ENCODE measurements at regions not wholly inside any gene's neighbourhood (a gene's known extent, or its start where the extent isn't known, plus 50 kb on each side); places are given as distances from the start of the nearest gene placed in this dataset.

- WGBS, 4 donors = 71 to 77% (median 73%) methylated on average over 4 of the region's 4 CpGs
- no peak for TF ChIP-seq CTCF (IDR thresholded peaks at IDR 0.05)
- TF ChIP-seq POLR2A (IDR thresholded peaks at IDR 0.05) = no peak
- peaks cover 0 to 11% (median 0%) of the 10 kb centered on the region in 12 donors for H3K9me3 ChIP-seq
- H3K4me1 ChIP-seq = no peaks in the 10 kb centered on the region
- H3K27ac ChIP-seq = no peak overlapping the region
- peaks cover 0 to 13% (median 0%) of the 10 kb centered on the region in 9 donors for H3K27me3 ChIP-seq
- H3K4me3 ChIP-seq = no peak overlapping the region
- DNase-seq (no peak), ATAC-seq (no peak)
- intact Hi-C loops (cut with DNase I) = no loop called here
- no peaks in the 10 kb centered on the region for H3K36me3 ChIP-seq
Observed at GRCh38 chr22:48876951-48877350, 950.7 kb downstream of the BRD1 start.

- 24 to 41% (median 33%) methylated on average over 5 of the region's 5 CpGs for WGBS, 4 donors
- Histone ChIP-seq H3K27ac (no peak overlapping the region), H3K27me3 (peaks cover 0 to 13% (median 0%) of the 10 kb centered on the region in 9 donors), H3K36me3 (no peaks in the 10 kb centered on the region), H3K9me3 (peaks cover 0 to 11% (median 1%) of the 10 kb centered on the region in 12 donors), H3K4me3 (no peak overlapping the region), H3K4me1 (no peaks in the 10 kb centered on the region)
- ATAC-seq (no peak), DNase-seq (no peak)
- intact Hi-C loops (cut with DNase I) = no loop called here
- TF ChIP-seq CTCF (IDR thresholded peaks at IDR 0.05) (no peak), POLR2A (IDR thresholded peaks at IDR 0.05) (no peak)
Observed at GRCh38 chr22:48874956-48875355, 952.7 kb downstream of the BRD1 start.

GRCh38 chr22:48873191-48873520 lies 954.5 kb downstream of the BRD1 start:
- intact Hi-C loops (cut with DNase I) = no loop called here
- H3K9me3 ChIP-seq = peaks cover 0 to 16% (median 3%) of the 10 kb centered on the region in 12 donors
- no peaks in the 10 kb centered on the region for H3K4me1 ChIP-seq
- TF ChIP-seq CTCF (IDR thresholded peaks at IDR 0.05) (no peak), POLR2A (IDR thresholded peaks at IDR 0.05) (no peak)
- WGBS, 4 donors = 75 to 86% (median 80%) methylated on average over 3 of the region's 3 CpGs
- H3K27ac ChIP-seq = no peak overlapping the region
- H3K36me3 ChIP-seq = no peaks in the 10 kb centered on the region
- no peak overlapping the region for H3K4me3 ChIP-seq
- H3K27me3 ChIP-seq = peaks cover 0 to 13% (median 0%) of the 10 kb centered on the region in 9 donors
- ATAC-seq (no peak), DNase-seq (no peak)

- intact Hi-C loops (cut with DNase I) = no loop called here
- Histone ChIP-seq H3K4me1 (no peaks in the 10 kb centered on the region), H3K36me3 (no peaks in the 10 kb centered on the region), H3K4me3 (no peak overlapping the region), H3K27ac (no peak overlapping the region), H3K9me3 (peaks cover 0 to 16% (median 3%) of the 10 kb centered on the region in 12 donors), H3K27me3 (peaks cover 0 to 13% (median 0%) of the 10 kb centered on the region in 9 donors)
- no peak for TF ChIP-seq CTCF (IDR thresholded peaks at IDR 0.05)
- no peak for TF ChIP-seq POLR2A (IDR thresholded peaks at IDR 0.05)
- ATAC-seq (no peak), DNase-seq (peak in 1 of 5 donors; percentile 5)
- 74 to 79% (median 77%) methylated on average over 20 to 21 of the region's 21 CpGs for WGBS, 4 donors
Observed at GRCh38 chr22:48872271-48873190, 955.1 kb downstream of the BRD1 start.

Data from heart left ventricle (tissue), 16 donors.